GM12874 (cell line): ENCODE measurements at regions not wholly inside any gene's neighbourhood (a gene's known extent, or its start where the extent isn't known, plus 50 kb on each side); places are given as distances from the start of the nearest gene placed in this dataset.

ENCODE experiments used
- TF ChIP-seq, protein P1 (sequence below): IDR thresholded peaks from 2 replicates; pipeline ENCODE4 v1.5.1; 2011; ENCODE audit warnings: low read depth, mild to moderate bottlenecking, control low read depth, low read length, moderate library complexity; ENCODE audit not compliant: insufficient read depth

GRCh38 chr6:139519571-139520031 lies 145.2 kb upstream of the CITED2 start:
- TF ChIP-seq, protein P1, sequence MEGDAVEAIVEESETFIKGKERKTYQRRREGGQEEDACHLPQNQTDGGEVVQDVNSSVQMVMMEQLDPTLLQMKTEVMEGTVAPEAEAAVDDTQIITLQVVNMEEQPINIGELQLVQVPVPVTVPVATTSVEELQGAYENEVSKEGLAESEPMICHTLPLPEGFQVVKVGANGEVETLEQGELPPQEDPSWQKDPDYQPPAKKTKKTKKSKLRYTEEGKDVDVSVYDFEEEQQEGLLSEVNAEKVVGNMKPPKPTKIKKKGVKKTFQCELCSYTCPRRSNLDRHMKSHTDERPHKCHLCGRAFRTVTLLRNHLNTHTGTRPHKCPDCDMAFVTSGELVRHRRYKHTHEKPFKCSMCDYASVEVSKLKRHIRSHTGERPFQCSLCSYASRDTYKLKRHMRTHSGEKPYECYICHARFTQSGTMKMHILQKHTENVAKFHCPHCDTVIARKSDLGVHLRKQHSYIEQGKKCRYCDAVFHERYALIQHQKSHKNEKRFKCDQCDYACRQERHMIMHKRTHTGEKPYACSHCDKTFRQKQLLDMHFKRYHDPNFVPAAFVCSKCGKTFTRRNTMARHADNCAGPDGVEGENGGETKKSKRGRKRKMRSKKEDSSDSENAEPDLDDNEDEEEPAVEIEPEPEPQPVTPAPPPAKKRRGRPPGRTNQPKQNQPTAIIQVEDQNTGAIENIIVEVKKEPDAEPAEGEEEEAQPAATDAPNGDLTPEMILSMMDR, result no peak

DNA sequence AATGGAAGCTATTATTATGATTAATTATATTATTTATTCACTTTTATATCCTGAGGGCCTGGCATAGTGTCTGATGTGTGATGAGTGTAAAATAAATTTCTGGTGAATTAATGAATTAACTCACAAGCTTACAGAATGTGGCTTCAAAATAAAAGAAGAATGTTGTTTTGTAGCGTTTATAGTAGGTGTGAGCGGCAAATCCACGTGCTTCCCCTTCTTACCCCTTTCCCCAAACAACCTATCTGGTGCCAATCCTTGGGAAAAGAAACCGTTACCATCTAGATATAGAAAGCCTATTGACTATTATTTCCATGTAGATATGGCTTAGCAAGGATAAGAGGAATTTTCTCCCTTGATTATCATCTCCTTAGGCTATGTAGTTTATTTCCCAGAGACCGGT lies 144.6 kb upstream of the CITED2 start:
- TF ChIP-seq, protein P1, result no peak

DNA sequence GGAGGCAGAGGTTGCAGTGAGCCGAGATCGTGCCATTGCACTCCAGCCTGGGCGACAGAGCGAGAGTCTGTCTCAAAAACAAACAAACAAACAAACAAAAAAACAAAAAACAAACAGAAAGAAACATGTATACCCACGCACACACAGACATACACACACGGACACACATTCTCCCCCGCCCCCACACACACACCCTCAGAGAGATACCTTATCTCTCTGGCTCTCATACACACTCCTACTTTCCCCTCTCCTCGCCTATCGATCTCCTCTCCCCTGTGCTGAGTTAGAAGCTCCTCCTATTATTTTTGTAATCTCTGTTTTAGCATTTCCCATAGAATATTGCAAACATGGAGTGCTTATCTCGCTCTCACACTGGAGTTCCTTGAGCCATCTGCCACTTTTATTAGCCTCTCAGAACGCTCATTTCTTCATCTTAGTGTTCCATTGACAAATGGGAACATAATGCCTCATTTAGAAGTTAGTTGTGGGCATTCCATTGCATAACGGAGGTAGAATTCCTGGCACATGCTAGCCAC lies 144.2 kb upstream of the CITED2 start:
- TF ChIP-seq, protein P1, result no peak

DNA sequence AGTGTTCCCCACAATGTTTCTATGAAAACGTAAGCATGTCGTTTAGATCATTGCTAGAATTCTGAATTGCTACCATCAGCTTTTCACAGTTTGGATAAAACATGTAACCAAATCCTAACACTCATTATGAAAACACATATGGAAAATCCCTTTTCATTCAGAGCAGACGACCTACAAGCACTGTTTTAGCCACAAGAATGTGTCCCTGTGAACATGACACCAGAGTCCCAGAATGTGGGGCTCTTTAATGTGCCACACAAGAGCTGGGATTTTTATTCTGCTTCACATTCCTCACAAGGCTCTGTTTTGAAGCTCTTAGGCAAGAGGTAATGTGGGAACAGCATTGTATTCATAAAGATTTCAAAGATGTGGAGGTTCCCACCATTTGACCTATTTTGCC lies 141.1 kb upstream of the CITED2 start:
- TF ChIP-seq, protein P1, result no peak

DNA sequence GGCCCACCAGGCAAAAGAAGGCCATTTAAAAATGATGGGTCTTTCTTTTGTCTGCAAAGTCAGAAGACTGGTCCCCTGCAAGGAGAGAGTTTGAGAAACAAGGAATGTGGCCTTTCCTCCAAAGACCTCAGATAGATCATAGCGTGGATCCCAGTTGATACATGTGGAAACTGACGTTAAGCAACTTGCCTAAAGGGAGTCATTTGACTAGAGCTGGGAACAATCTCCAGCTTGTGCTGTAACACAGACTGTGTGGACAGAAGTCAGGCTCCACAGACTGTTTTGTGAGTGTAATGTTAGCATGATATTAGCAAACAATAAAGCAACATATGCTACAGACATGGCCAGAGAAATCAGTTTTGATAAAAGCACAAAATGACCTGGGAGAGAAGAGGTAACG lies 140.4 kb upstream of the CITED2 start:
- TF ChIP-seq, protein P1, result no peak

- TF ChIP-seq, protein P1, result no peak
Observed at GRCh38 chr6:139510040-139510790, 135.8 kb upstream of the CITED2 start.

DNA sequence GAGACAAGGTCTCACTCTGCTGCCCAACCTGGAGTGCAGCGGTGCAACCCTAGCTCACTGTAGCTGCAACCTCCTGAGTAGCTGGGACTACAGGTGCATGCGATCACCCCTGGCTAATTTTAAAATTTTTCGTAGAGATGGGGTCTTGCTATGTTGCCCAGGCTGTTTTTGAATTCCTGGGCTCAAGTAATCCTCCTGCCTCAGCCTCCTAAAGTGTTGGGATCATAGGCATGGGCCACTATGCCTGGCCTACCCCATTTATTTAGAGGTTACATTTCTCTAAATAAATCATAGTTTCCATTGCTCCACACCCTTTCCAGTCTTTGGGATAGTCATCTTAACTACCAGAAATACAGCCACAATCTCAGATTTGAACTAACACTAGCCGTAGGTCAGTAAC lies 134.7 kb upstream of the CITED2 start:
- TF ChIP-seq, protein P1, result no peak
